HG03354 (cell line): ENCODE measurements at regions not wholly inside any gene's neighbourhood (a gene's known extent, or its start where the extent isn't known, plus 50 kb on each side); places are given as distances from the start of the nearest gene placed in this dataset.

Experiments
- ATAC-seq: cut with Tn5 transposase; IDR thresholded peaks from one replicate; pipeline ENCODE4 v1.9.1; 2021; ENCODE audit warnings: mild to moderate bottlenecking; ENCODE audit not compliant: unreplicated experiment, poor library complexity, severe bottlenecking

DNA sequence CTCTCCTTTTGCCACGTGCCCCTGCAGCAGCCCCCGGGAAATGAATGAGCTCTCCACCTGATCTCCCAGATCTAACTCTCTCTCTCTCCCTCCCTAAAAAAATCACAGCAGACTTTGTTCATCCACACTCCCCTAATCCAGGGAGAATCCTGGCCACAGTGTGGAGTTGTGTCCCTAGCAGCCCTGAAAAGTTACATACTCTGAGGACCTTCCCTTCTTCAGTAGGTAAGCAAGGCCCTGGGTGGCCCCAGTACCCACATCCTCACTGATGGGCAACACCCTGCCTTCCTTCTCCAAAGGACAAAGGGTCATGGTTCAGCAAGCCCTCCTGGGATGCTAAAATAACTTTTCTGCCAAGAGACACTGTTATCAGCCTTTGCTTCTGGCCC is 76.9 kb upstream of the GLI2 start:
- no peak for ATAC-seq

DNA sequence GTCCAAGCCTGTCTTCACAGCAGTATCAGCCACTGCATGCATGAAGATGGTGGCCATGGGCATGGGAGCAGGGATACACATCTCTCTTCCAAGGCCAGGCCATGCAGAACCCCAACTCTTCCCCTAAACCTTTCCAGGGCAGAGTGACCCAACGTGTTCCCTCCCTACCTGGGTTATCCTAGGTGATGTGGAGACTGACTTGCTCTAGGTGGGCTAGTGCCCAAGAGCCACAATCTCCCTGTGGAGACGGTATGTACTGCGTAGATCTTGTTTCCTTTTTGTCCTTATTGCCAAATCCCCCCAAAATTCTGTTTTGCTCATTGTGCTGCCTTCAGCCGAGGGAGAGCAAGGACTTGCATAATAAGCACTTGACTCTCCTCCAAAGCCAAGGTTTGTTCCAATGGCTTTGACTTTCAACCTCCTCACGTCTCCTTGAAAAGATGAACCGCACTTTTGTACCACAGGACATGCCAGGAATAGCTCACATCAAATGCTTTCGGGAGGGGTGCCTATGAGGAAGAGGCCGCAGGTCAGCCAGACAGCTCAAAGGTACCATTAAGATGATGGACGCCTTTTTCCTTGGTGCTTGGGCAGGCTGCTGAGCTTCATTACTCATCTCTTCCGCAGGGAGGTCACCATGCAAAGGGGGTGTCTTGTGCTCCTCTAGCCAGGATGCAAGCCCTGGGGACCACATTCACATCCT is 76.2 kb upstream of the GLI2 start:
- ATAC-seq: no peak

DNA sequence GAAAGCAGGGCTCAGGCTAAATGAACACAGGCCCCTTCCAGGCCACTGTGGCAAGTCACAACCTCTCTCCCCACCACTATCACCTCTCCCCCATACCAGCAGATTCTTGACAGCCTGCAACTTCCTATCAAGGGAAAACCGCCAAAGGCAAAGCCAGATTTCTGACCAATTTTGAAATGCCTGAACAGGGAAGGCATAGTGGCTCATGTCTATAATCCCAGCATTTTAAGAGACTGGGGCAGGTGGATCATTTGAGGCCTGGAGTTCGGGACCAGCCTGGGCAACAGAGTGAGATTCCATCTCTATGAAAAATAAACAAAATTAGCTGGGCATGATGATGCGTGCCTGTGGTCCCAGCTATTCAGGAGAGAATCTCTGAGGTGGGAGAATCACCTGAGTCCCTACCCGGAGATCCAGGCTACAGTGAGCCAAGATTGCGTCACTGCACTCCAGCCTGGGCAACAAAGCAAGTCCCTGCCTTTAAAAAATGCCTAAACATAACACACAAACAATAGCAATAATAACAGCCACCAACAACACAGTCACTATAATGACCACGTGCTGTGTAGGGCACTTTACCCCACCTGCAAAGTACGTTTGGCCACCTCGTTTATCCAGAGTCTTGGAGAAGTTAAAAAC is 75.5 kb upstream of the GLI2 start:
- no peak for ATAC-seq

DNA sequence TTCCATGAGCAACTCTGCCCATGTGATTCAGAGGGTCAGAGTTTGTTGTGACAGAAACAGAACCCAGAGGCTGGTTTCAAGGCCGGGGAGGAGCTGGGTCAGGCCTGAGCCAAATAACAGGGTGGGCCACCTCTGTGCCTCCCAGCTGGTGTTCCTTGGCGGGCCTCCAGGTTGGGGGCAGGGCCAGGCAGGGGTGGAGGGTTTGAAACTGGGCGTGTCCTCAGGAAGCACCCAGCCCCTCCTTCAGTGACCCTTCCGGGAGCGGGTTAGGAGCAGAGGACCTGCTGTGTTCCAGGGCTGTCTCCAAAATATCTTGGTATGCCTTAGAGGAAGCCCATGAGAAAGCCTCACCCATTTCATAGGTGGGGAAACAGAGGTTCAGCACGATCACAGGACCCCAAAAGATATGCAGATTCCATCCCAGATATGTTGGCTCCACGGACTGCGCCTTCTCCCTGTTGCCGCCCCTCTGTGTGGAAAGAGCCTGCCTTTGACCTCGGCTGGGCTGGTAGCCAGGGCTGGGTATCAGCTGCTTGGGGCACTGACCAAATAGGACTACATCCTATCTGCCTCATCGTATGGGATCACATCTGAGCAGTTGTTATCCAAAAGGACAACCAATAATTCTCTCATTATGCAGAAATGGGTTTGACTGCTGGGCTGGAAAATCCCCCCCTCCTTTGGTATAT is 74.8 kb upstream of the GLI2 start:
- no peak for ATAC-seq

DNA sequence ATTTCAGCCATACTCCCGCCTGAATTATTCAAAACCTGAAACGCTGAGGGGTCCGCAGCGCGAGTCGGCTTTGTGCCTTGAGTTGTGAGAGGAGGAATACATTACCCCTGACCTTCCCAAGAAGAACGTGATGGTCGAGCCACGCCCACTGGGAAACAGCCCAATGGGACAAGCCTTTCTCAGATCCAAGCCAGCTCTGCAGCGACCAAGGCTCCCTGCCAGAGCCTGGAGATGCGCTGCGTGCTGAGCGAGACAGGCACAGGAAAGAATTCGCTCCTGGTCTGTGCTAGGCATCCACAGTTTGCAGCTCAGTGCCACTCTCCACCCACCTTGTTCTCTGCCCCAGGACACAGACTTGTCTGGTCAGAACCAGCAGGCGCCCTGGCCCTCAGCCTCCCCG is 74.1 kb upstream of the GLI2 start:
- no peak for ATAC-seq

DNA sequence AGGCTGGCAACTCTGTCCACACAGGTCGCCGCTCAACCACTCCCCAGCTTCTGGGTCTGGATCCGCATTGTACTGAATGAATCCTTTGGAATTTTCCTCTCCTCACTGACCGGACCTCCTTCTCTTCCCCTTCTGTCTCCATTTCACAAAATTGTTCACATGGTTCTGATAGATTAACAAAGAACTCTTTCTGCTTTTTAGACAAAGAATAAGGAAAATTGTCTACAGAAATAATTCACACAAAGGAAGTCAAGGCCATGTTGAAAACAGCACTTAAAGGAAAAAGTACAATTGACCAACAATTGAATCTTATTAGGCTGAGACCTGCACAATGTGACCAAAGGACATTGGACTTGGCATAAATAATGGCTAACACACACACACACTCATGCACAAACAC is 73.6 kb upstream of the GLI2 start:
- no peak for ATAC-seq

DNA sequence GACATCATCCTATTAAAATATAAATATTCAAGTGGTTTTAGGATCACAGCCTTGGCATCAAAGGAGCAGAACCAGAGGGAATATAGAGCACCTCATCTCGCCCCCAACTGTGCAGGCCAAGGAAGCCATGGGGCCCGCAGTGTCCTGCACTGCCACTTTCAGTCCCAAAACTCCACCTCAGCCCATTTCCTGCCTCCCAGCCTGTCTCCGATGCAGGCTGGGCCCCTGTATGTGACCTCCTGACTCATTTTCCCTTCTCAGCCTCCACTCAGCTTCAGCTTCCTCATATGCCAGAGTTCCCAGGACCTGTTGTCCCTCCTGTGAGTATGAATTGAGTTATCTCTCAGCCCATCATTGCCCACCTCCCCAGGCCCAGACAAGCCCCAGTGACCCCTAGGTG is 72.9 kb upstream of the GLI2 start:
- no peak for ATAC-seq

DNA sequence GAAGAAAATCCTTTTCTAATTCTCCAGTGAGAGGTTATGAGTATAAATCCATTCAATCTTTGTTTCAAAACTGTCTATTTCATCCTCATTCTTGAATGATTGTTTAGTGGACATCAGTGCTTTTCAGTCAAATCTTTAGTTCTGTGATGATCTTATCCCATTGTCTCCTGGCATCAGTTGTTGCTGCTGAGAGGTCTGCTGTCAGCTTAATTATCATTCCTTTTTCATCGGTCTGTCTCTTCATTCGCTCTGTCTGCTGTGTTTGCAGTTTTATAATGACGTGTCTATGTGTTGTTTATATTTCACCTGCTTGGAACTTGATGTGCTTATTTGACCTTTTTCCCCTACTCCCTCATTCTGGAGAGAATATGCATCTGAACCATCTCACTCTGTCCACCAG is 69.2 kb upstream of the GLI2 start:
- ATAC-seq: no peak

DNA sequence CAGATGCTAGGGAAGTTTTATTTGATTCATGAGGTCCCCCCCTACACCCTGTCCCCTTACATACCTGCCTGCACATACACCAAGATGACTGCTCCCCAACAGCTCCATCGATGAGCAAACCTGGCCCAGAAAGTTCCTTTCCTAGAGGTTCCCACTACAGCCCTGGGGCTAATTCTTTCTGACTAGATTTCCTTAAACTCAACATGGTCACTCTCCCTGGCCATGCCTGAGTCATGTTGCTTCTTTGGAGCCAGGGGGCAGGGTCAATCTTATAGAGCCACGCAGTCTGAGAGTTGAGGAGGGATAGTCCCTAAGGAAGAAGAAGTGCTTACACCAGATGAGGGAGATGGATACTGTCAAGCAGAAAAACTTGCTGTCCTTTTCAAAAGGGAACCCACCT is 67.7 kb upstream of the GLI2 start:
- no peak for ATAC-seq

DNA sequence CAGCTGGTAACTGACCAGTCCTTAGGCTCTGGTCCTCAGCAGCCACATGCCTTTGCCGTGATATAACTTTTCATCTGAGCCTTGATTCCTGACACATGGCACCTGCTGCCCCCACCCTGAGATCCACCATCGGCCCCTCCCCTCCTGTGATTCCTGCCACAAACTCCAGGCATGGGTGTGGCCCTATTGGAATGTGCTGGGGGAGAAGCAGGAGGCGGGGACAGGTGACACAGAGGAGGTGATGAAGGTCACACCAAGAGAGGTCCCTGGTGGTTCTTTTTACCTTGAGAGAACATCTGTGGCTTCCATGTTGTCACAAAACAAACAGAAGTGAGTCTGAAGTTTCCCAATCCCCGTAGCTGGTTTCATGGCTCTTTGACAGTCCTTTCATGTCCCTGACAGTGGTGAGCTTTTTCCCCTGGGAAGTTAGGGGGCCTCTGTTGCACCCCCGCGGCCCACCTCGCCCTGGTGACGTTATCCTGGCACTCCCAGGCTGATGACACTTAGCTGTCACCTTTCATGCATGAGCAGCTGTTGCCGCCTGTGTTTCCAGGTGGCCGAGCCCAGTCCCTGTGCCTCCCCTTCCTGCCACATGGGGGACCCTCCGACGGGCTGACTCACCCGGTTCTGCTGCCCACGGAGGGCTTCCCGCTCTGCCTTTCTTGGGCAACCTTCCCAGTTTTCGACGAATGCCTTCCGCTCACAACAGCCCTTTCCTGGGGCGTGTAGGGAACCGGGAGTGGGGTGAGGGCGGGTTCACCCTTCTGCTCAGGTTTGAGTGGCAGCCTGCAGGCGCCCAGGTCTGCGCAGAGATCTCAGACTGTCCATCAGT is 66.3 kb upstream of the GLI2 start:
- ATAC-seq: peak; percentile 59

DNA sequence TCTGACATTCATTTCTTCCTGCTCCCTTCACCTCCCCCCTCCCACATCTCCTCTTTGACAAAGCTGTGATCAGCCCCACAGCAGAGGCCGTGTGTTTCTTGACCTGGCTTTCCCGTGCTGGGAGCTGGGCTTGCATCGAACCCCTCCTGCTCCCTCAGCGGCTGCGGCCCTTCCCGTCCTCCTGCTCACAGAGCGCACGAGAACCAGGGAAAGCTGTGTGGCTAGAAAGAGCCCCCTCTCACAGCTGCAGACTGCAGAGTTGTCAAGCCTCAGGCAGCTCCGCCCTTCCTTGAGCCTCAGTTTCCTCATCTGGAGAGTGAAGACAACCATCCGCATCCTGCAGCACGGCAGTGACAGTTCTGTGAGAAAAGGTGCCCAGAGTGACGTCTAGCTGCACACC is 65.7 kb upstream of the GLI2 start:
- no peak for ATAC-seq

DNA sequence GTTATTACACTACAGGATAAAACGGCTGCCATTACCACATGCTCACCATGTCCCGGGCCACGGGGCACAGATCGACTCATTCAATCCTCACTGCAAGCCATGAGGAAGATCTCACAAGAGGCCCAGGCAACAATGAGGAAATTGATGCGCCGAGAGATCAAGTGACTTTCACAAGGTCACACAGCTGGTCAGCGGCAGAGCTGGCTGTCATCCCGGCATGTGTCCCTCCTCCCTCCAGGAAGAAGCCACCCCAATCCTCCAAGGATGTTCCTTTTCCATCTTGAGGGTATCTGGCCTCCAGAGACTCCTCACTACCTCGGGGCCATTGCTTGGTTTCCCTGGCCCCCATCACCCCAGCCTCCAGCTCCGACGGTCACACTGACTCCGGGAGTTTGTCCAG is 65.3 kb upstream of the GLI2 start:
- no peak for ATAC-seq

DNA sequence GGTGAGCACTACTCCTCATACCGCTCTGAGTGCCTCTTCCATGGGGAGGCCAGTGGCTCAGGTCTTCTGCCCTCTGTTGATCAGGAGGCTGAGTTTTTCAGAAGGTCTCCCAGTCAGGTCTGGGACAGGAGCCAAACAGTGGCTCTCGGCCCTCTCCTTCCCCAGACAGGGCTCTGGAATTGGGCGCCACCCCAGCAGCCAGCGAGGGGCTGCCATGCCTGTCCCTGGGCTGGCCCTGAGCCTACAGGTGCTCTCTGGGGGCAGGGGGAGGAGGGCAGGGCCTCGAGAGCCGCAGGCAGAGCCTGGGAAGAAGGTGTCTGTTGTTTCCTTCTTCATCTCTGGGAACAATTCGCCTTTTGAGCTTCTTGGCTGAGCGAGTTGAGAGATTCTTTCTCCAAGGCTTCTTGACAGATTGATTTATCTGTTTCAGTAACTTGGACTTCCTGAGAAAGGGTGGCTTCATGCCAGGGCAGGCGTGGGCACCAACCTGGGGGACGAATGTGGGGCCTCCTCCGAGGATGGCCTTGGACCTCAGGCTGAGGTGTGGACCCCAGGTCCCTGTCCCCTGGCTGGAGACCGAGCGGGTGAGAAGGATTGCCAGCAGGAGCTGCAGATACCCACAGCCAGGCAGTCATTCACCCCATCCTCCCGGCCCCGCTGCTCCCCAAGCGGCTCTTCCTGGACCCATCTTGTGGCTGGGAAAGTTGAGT is 64.7 kb upstream of the GLI2 start:
- ATAC-seq: no peak

DNA sequence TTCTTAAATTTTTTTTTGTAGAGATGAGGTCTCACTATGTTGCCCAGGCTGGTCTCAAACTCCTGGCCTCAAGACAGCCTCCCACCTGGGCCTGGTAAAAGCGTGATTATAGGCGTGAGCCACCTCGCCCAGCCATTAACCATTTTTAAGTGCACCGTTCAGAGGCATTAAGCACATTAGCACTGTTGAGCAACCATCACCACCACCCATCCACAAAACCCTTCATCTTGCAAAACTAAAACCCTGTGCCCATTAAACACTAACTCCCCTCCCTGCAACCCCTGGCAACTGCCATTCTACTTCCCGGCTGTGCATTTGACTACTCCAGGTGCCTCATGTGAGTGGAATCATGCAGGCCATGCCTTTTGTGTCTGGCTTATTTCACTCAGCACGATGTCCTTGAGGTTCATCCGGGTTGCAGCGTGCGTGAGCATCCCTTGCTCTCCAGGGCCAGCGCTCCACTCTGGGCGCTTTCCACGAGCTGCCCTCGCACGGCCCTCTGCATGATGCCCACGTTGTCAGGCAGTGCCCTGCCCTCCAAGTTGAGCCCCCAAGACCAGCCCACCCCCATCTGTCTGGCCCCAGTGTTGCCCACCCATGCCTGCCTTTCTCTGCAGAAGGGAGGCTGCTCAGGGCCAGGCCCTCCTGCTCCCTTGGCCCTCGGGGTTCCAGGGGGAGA is 63.0 kb upstream of the GLI2 start:
- no peak for ATAC-seq

DNA sequence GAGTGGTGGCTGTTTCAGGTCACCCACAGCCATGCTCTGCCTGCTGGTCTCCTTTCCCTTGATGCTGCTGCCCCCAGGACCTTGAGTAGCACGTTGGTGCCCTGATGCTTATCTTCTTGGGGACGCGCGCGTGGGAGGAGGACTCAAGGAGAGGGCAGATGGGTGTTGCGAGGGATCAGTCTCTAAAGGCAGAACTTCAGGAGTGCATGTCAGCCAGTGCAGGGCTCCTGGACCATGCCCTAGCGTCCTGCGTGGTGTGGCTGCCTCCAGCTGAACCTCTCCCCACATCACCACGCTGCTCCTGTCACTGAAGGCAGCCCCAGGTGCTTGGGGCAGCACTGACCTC is 62.5 kb upstream of the GLI2 start:
- ATAC-seq: no peak

DNA sequence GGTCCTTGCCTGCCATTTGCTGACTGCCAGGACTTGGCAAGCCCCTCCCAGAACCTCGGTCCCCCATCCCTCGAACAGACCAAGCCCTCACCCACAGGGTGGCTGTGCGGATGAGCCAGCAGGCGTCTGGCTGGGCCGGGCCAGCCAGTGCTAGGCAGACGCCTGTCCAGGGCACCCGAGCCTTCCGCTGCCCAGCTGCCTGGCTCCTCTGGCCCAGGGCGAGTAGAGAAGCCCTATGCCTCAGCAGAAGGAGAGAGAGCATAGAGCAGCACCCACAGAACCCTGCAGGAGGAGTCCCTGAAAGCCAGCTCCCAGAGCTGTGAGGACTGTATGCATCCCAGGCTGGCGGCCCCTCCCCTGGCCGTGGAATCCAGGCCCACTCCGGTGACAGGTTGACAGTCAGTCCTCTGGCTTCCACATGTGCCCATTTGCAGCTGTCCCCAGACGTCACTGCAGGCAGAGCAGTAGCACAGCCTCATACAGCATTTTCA is 62.1 kb upstream of the GLI2 start:
- ATAC-seq: no peak

DNA sequence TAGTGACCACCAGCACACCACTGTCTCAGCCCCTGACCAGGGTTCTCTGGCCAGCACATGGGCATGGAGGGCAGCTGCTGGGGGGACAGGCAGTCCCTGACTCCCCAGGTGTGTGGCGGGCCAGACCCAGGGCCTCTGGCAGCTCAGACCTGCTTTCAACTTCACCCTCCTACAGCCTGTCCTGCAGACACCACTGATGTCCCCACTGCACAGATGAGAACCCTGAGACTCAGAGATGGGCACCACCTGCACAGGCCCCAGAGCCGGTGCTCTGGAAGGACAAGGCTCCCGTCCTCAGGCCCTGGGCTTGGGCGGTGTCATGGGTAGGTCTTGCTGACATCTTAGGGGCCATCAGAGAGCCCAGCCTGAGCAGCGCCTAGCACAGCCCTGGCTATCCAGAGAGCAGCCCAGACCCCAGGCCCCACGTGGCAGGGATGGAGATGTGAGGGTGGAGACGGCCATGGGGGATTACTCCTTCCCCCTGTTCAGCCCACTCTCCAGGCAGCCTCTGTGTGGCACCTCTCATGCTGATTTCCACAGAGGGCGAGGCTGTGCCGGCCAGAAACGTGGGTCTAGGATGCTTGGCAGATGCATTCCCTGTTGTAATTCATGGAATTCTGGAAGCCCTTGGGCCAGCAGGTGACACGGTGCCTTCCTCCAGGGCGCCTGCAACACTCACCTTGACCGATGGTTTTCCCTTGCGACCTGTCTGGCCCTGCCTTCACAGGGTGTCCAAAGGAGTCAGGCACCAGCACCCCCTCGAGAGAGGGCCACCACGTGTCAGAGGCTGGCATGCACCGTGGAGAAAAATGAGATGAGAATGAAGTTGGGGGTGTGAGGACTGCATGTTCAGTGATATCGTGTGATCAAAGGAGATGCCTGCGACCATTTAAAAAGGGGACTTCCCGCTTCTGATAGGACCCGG is 61.2 kb upstream of the GLI2 start:
- ATAC-seq: no peak

DNA sequence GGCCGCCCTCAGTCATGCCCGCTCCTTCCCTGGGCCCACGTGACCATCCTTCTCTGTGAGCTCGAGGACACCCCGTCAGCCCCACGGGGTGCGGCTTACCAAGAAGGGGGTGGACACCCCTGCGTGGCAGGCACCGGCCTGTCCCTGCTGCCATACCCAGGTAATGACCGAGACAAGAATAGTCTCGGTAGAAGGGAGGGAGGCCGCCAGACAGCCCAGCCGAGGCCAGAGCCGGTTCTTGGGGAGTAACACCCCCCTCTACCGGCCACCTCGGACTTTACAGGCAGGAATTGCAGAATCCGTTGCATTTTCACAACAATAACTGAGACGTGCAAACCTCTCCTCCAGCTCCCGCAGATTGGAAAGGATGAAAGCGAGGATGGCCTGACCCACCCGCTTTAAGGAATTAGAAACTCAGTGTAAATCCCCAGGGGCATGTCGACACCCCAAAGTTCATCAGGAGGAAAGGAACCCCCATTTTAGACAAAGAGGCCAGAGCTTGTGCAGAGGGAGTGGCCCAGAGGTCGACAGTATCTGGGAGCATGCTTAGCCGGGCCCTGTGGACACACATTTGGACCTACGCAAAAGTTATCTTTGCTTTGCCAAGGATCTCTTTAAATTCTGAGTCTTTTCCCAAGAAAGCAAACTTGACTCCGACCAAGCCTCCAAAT is 60.1 kb upstream of the GLI2 start:
- no peak for ATAC-seq
